GM12878 (cell line): ENCODE measurements at regions not wholly inside any gene's neighbourhood (a gene's known extent, or its start where the extent isn't known, plus 50 kb on each side); places are given as distances from the start of the nearest gene placed in this dataset.

ENCODE experiments used
- ATAC-seq: fragments of 200-7000 bp; cut with Tn5 transposase; 3 replicates; pipeline ENCODE4 v1.9.1; 2020; ENCODE audit warnings: mild to moderate bottlenecking, moderate library complexity
- BruUV-seq: library from RNA; stranded (reverse); fragments of 400-500 nt; replicated peaks from 2 replicates; lab custom pipeline; 2021; lab: Mats Ljungman, UMichigan
- CTCF ChIA-PET: fragments of 300-600 bp; sonication (Branson Sonifier 250); formaldehyde crosslinking; extraction: SDS; loops from one replicate; lab custom pipeline; 2021; ENCODE audit warnings: inconsistent platforms; lab: Yijun Ruan, JAX
- POLR2A ChIA-PET: fragments of 350-600 bp; formaldehyde crosslinking; extraction: SDS; loops from one replicate; lab custom pipeline; 2021; ENCODE audit warnings: inconsistent platforms; lab: Charles Lee
- RAD21 ChIA-PET: fragments of 300-600 bp; sonication (Branson Sonifier 250); formaldehyde crosslinking; loops from one replicate; lab custom pipeline; 2023; ENCODE audit warnings: antibody characterized with exemption; ENCODE audit not compliant: unreplicated experiment; lab: Charles Lee
- SMC1A ChIA-PET: fragments of 300-600 bp; sonication (Branson Sonifier 250); formaldehyde crosslinking; loops from one replicate; lab custom pipeline; 2023; ENCODE audit not compliant: unreplicated experiment, uncharacterized antibody; lab: Charles Lee
- DNase-seq: peaks from one replicate; pipeline ENCODE4 v3.0.0-alpha.2; 2011; ENCODE audit warnings: low read depth, low spot score
- FAIRE-seq: peaks from 3 replicates; lab custom pipeline; 2011; peaks lifted over from hg19 to GRCh38; lab: Jason Lieb, UNC
- H2AFZ ChIP-seq: 2 replicates; pipeline ENCODE4 v1.6.0; 2011; ENCODE audit warnings: low read depth, low read length, control low read depth; ENCODE audit not compliant: control insufficient read depth
- H3K27ac ChIP-seq: 2 replicates; pipeline ENCODE4 v1.5.1; 2011; ENCODE audit warnings: control low read depth; ENCODE audit not compliant: control insufficient read depth, insufficient read depth
- H3K27me3 ChIP-seq, 2 experiments: replicated peaks in 1 of 2; 2 replicates each; pipeline versions ENCODE4 v1.6.0 to v1.6.1; 2011; ENCODE audit warnings: low read length in 1 of 2; ENCODE audit not compliant: control insufficient read depth in 2 of 2, insufficient read depth in 2 of 2
- H3K36me3 ChIP-seq, 2 experiments: 2 replicates each; pipeline ENCODE4 v1.5.1; 2011; ENCODE audit warnings: low read length in 1 of 2; ENCODE audit not compliant: control insufficient read depth in 2 of 2, insufficient read depth in 2 of 2
- H3K4me1 ChIP-seq: 2 replicates; pipeline ENCODE4 v1.6.1; 2011; ENCODE audit warnings: mild to moderate bottlenecking, low read length, moderate library complexity, mixed read lengths; ENCODE audit not compliant: control insufficient read depth, insufficient read depth
- H3K4me2 ChIP-seq: 2 replicates; pipeline ENCODE4 v1.6.0; 2011; ENCODE audit warnings: control low read depth; ENCODE audit not compliant: control insufficient read depth, insufficient read depth
- H3K4me3 ChIP-seq: fragments of 200-600 bp; sonication (generic); 2 replicates; pipeline ENCODE4 v1.5.1; 2016
- H3K79me2 ChIP-seq: 2 replicates; pipeline ENCODE4 v1.6.0; 2011; ENCODE audit warnings: low read length; ENCODE audit not compliant: control insufficient read depth, insufficient read depth
- H3K9ac ChIP-seq: 2 replicates; pipeline ENCODE4 v1.8.0; 2011; ENCODE audit warnings: low read length, control low read depth, mixed read lengths; ENCODE audit not compliant: control insufficient read depth, insufficient read depth
- H3K9me3 ChIP-seq: replicated peaks from 3 replicates; pipeline ENCODE4 v1.5.1; 2011; ENCODE audit warnings: mild to moderate bottlenecking, low read length; ENCODE audit not compliant: control insufficient read depth, insufficient read depth
- H4K20me1 ChIP-seq: 2 replicates; pipeline ENCODE4 v1.6.0; 2011; ENCODE audit not compliant: control insufficient read depth, insufficient read depth
- ESRRA ChIP-seq: IDR thresholded peaks from 2 replicates; pipeline ENCODE4 v1.6.1; 2012; ENCODE audit warnings: mild to moderate bottlenecking, low read length, improper control_type of control experiment
- IKZF2 ChIP-seq, 2 experiments: fragments of 450-650 bp; IDR thresholded peaks; 2 replicates each; pipeline ENCODE4 v1.6.1; 2017; ENCODE audit warnings: mild to moderate bottlenecking in 2 of 2, moderate library complexity in 2 of 2
- NR2C2 ChIP-seq: IDR thresholded peaks from 2 replicates; pipeline ENCODE4 v1.6.1; 2011; ENCODE audit warnings: borderline replicate concordance, low read depth; ENCODE audit not compliant: control insufficient read depth, insufficient read length
- RELA ChIP-seq: fragments of 450-650 bp; IDR thresholded peaks from 2 replicates; pipeline ENCODE4 v1.8.0; 2014; ENCODE audit warnings: borderline replicate concordance; ENCODE audit not compliant: partially characterized antibody
- WGBS: methylation state at CpG from one replicate; pipeline ENCODE4 v1.1.6; 2016; ENCODE audit warnings: low lambda C conversion rate; ENCODE audit not compliant: insufficient replicate concordance, insufficient coverage; ENCODE audit errors: missing lambda C conversion rate; 5-methylcytosine and 5-hydroxymethylcytosine counted together
- in situ Hi-C: fragments of 300-500 bp; cut with MboI; formaldehyde crosslinking; loops from 9 replicates; pipeline ENCODE4 v1.14.3; 2018; ENCODE audit warnings: mixed read lengths
- intact Hi-C: fragments of 100-400 bp; cut with micrococcal nuclease; formaldehyde crosslinking; loops from one replicate; pipeline ENCODE4 v1.14.2; 2022; ENCODE audit not compliant: unreplicated experiment
- TF ChIP-seq, protein P1 (sequence below): IDR thresholded peaks from 2 replicates; pipeline ENCODE4 v1.6.1; 2011; ENCODE audit warnings: low read depth, mild to moderate bottlenecking, low read length, moderate library complexity, borderline replicate concordance; ENCODE audit errors: extremely low read depth
- TF ChIP-seq, protein P2 (sequence below): fragments of 450-650 bp; formaldehyde crosslinking; IDR thresholded peaks from 2 replicates; pipeline ENCODE4 v1.4.0; 2020; ENCODE audit warnings: mild to moderate bottlenecking, moderate library complexity
- TF ChIP-seq, protein P3 (sequence below): fragments of 450-650 bp; IDR thresholded peaks from 2 replicates; pipeline ENCODE4 v1.6.1; 2016; ENCODE audit warnings: mild to moderate bottlenecking

DNA sequence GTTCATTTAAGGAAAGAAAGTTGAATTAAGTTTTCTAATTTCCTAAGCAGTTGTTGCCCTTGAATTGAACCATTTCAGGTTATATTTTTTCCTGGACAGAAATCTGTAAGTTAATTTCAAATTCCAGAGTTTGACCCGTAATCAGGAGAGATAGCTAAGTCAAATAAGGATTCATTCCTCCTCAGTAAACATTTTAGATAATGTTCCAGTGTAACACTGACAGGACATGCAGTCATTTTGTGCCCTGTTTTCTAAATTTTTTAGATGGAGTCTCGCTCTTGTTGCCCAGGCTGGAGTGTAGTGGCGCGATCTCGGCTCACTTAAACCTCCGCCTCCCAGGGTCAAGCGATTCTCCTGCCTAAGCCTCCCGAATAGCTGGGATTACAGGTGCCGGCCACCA, 371.7 kb downstream of the DIPK2A start:
- intact Hi-C loops (no loop called here), in situ Hi-C loops (no loop called here)
- 80% methylated on average over 9 of the region's 9 CpGs for WGBS
- H3K4me2 ChIP-seq = no peak overlapping the region
- H3K36me3 ChIP-seq = no peaks in the 10 kb centered on the region
- no peak for ATAC-seq
- ChIA-PET POLR2A (no interaction called here), RAD21 (no interaction called here), CTCF (no interaction called here), SMC1A (no interaction called here)
- H3K9ac ChIP-seq = no peak overlapping the region
- no peaks in the 10 kb centered on the region for H3K27me3 ChIP-seq
- TF ChIP-seq IKZF2 (IDR thresholded peaks at IDR 0.05) = no peak
- TF ChIP-seq ESRRA = no peak
- TF ChIP-seq, protein P1, sequence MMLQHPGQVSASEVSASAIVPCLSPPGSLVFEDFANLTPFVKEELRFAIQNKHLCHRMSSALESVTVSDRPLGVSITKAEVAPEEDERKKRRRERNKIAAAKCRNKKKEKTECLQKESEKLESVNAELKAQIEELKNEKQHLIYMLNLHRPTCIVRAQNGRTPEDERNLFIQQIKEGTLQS = no peak
- no peak for TF ChIP-seq NR2C2
- TF ChIP-seq RELA = no peak
- TF ChIP-seq, protein P2, sequence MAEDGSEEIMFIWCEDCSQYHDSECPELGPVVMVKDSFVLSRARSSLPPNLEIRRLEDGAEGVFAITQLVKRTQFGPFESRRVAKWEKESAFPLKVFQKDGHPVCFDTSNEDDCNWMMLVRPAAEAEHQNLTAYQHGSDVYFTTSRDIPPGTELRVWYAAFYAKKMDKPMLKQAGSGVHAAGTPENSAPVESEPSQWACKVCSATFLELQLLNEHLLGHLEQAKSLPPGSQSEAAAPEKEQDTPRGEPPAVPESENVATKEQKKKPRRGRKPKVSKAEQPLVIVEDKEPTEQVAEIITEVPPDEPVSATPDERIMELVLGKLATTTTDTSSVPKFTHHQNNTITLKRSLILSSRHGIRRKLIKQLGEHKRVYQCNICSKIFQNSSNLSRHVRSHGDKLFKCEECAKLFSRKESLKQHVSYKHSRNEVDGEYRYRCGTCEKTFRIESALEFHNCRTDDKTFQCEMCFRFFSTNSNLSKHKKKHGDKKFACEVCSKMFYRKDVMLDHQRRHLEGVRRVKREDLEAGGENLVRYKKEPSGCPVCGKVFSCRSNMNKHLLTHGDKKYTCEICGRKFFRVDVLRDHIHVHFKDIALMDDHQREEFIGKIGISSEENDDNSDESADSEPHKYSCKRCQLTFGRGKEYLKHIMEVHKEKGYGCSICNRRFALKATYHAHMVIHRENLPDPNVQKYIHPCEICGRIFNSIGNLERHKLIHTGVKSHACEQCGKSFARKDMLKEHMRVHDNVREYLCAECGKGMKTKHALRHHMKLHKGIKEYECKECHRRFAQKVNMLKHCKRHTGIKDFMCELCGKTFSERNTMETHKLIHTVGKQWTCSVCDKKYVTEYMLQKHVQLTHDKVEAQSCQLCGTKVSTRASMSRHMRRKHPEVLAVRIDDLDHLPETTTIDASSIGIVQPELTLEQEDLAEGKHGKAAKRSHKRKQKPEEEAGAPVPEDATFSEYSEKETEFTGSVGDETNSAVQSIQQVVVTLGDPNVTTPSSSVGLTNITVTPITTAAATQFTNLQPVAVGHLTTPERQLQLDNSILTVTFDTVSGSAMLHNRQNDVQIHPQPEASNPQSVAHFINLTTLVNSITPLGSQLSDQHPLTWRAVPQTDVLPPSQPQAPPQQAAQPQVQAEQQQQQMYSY = no peak
- TF ChIP-seq, protein P3, sequence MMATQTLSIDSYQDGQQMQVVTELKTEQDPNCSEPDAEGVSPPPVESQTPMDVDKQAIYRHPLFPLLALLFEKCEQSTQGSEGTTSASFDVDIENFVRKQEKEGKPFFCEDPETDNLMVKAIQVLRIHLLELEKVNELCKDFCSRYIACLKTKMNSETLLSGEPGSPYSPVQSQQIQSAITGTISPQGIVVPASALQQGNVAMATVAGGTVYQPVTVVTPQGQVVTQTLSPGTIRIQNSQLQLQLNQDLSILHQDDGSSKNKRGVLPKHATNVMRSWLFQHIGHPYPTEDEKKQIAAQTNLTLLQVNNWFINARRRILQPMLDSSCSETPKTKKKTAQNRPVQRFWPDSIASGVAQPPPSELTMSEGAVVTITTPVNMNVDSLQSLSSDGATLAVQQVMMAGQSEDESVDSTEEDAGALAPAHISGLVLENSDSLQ = no peak
- no peak for FAIRE-seq
- H3K4me3 ChIP-seq = no peak overlapping the region
- H3K27ac ChIP-seq = no peak overlapping the region
- H4K20me1 ChIP-seq = no peaks in the 10 kb centered on the region
- H3K9me3 ChIP-seq = no peaks in the 10 kb centered on the region
- DNase-seq = no peak
- BruUV-seq = no TSS peak
- H3K4me1 ChIP-seq = no peaks in the 10 kb centered on the region
- H2AFZ ChIP-seq = no peak overlapping the region
- H3K79me2 ChIP-seq = no peaks in the 10 kb centered on the region
